NB4 (cell line): ENCODE measurements at regions not wholly inside any gene's neighbourhood (a gene's known extent, or its start where the extent isn't known, plus 50 kb on each side); places are given as distances from the start of the nearest gene placed in this dataset.
A peak's percentile ranks its signal among the peaks of the same experiment; 100 is the strongest.

Experiments
- DNase-seq: peaks from one replicate; pipeline ENCODE4 v3.0.0; 2010; ENCODE audit warnings: low read depth
- H3K4me3 ChIP-seq: one replicate; pipeline ENCODE4 v1.5.1; 2011; ENCODE audit warnings: mild to moderate bottlenecking, low read depth, low read length, moderate library complexity
- CTCF ChIP-seq: IDR thresholded peaks from one replicate; pipeline ENCODE4 v1.5.1; 2012; ENCODE audit warnings: low read depth, low read length
- MAX ChIP-seq: IDR thresholded peaks from 2 replicates; pipeline ENCODE4 v1.6.1; 2011; ENCODE audit warnings: low read depth, low read length
- MYC ChIP-seq: IDR thresholded peaks from 2 replicates; pipeline ENCODE4 v1.6.1; 2011; ENCODE audit warnings: low read depth, low read length
- POLR2A ChIP-seq: IDR thresholded peaks from 2 replicates; pipeline ENCODE4 v1.6.1; 2011; ENCODE audit warnings: mild to moderate bottlenecking; ENCODE audit not compliant: insufficient read length; ENCODE audit errors: extremely low read depth

DNA sequence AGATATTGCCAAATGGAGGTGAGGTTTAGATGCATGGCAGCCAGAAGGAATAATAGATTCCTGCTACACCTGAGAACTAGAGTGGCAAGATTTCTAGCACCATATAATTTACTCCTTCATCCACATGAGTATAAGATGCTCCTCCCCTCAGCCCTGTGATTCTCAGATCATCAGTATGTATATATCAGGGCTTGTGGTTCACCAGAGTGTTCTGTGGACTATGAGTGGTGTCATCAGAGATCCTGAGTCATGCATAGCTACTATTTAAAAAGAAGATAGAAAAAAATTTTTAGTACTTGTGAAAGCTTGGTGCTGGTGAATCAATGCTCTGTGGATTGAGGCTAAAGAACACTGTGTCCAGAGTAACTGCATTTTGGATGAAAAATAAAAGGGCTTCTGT, 285.9 kb downstream of the BMP4 start:
- TF ChIP-seq MAX (no peak), CTCF (no peak), MYC (no peak), POLR2A (no peak)
- H3K4me3 ChIP-seq, result no peak overlapping the region
- no peak for DNase-seq

DNA sequence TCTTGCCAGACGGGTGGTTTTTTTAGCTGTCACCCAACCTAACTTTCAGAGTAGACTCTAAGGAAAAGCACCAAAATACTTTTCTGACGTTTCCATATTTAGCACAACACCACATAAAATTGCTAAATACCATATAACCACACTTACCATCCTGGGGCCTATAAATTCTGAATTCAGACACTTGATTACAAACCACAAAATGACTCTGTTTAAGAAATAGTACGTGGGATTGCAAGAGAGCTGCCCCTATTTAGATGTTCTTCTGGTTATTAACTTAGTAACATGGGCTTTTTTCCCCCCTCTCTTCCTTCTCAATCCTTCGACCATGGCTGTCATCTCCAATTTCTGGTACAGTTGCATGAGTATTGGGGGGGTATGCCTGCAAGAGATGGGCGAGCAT, 287.7 kb downstream of the BMP4 start:
- peak; percentile 2 for DNase-seq
- no peak overlapping the region for H3K4me3 ChIP-seq
- TF ChIP-seq CTCF (no peak), MYC (no peak), POLR2A (no peak), MAX (no peak)

GRCh38 chr14:53663709-53664108, 292.9 kb downstream of the BMP4 start:
- H3K4me3 ChIP-seq, result no peak overlapping the region
- no peak for DNase-seq
- no peak for TF ChIP-seq CTCF
- no peak for TF ChIP-seq MAX

DNA sequence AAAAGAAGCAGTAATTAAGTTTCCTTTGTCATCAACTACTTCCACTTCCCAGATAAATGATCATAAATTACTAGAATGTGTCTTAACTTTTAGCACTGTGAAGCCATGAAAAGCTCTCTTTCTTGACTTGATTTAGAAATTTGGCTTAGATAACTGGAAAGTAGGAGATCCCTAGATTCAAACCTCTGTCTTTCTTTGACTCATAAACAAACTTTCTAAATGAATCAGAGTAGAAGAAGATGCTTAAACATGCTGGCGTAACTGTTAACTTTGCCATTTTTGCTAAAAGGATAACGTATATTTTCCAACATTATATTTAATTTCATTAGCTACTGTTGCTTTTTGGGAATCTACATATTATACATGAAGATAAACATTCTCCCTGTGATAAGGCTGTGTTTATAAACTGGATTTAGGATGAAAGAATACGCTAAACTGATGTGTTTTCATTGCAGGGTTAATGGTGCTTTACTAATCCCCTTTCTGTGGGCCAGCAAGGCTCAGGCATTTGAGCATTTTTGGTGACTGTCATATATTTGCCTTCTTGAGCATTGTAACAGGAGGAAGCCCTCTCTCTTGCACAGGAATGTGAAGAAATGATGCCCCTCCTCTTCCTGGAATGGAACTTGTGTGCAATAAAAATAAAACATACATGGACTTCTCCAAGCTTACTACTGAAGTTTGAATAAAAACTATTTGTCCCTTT, 301.4 kb downstream of the BMP4 start:
- no peak overlapping the region for H3K4me3 ChIP-seq
- DNase-seq, result no peak

GRCh38 chr14:53652068-53652467, 304.6 kb downstream of the BMP4 start:
- DNase-seq, result no peak
- no peak for TF ChIP-seq MAX
- TF ChIP-seq MYC, result no peak
- no peak overlapping the region for H3K4me3 ChIP-seq

More for the DNA sequence above, 301.4 kb downstream of the BMP4 start:
- TF ChIP-seq POLR2A, result no peak
- no peak for TF ChIP-seq MAX
- TF ChIP-seq CTCF, result no peak
- TF ChIP-seq MYC, result no peak

- TF ChIP-seq CTCF (no peak), MAX (no peak), MYC (no peak), POLR2A (no peak)
Measured at GRCh38 chr14:53651096-53651740, 305.4 kb downstream of the BMP4 start.

More at GRCh38 chr14:53651096-53651740, 305.4 kb downstream of the BMP4 start:
- no peak overlapping the region for H3K4me3 ChIP-seq
- DNase-seq, result no peak
